Renal cortex interstitium (tissue), 11 donors: ENCODE measurements at regions not wholly inside any gene's neighbourhood (a gene's known extent, or its start where the extent isn't known, plus 50 kb on each side); places are given as distances from the start of the nearest gene placed in this dataset.
A peak's percentile ranks its signal among the peaks of the same experiment; 100 is the strongest.
"Not testable (repeated sequence)": the region's sequence is repeated elsewhere in the genome, so short reads cannot be mapped to it uniquely, and the experiment has no call there.

ENCODE experiments used
- DNase-seq, 11 donors: peaks; one replicate each; pipeline ENCODE4 v3.0.0-alpha.2; 2013; ENCODE audit warnings: low read depth in 9 of 11, low spot score in 4 of 11; ENCODE audit errors: extremely low read depth in 1 of 11

- no peak for DNase-seq
Measured at GRCh38 chr22:22193923-22194322, 50.7 kb upstream of the VPREB1 start.

- DNase-seq: not testable (repeated sequence)
Measured at GRCh38 chr22:22193462-22193861, 51.1 kb upstream of the VPREB1 start.

- not testable (repeated sequence) for DNase-seq
Measured at GRCh38 chr22:22193006-22193405, 51.6 kb upstream of the VPREB1 start.

GRCh38 chr22:22189796-22190195, 54.8 kb upstream of the VPREB1 start:
- DNase-seq: not testable (repeated sequence)

- DNase-seq: not testable (repeated sequence)
Measured at GRCh38 chr22:22187863-22188262, 56.7 kb upstream of the VPREB1 start.

- DNase-seq: no peak
Measured at GRCh38 chr22:22187299-22187698, 57.3 kb upstream of the VPREB1 start.

GRCh38 chr22:22185844-22186499, 58.6 kb upstream of the VPREB1 start:
- DNase-seq: no peak

- DNase-seq: no peak
Measured at GRCh38 chr22:22185217-22185616, 59.4 kb upstream of the VPREB1 start.

GRCh38 chr22:22184277-22184807, 60.2 kb upstream of the VPREB1 start:
- DNase-seq: no peak

- no peak for DNase-seq
Measured at GRCh38 chr22:22182990-22183264, 61.7 kb upstream of the VPREB1 start.

- no peak for DNase-seq
Measured at GRCh38 chr22:22182218-22182989, 62.2 kb upstream of the VPREB1 start.

GRCh38 chr22:22181341-22181850, 63.2 kb upstream of the VPREB1 start:
- peak in 8 of 11 donors; percentile 41 to 85 (median 69) for DNase-seq

- no peak for DNase-seq
Measured at GRCh38 chr22:22180738-22181285, 63.8 kb upstream of the VPREB1 start.

GRCh38 chr22:22179858-22180257, 64.7 kb upstream of the VPREB1 start:
- no peak for DNase-seq

GRCh38 chr22:22178992-22179391, 65.6 kb upstream of the VPREB1 start:
- DNase-seq: no peak

- DNase-seq: no peak
Measured at GRCh38 chr22:22178355-22178965, 66.1 kb upstream of the VPREB1 start.

- DNase-seq: no peak
Measured at GRCh38 chr22:22176929-22177616, 67.5 kb upstream of the VPREB1 start.

GRCh38 chr22:22172896-22173628, 71.5 kb upstream of the VPREB1 start:
- not testable (repeated sequence) for DNase-seq
